Activated CD8-positive, alpha-beta memory T cell treated with anti-CD3 and anti-CD28 coated beads, Interleukin-2, amount 50 U/mL, for 48 hours (primary cell): ENCODE measurements at regions not wholly inside any gene's neighbourhood (a gene's known extent, or its start where the extent isn't known, plus 50 kb on each side); places are given as distances from the start of the nearest gene placed in this dataset.
"Not testable (repeated sequence)": the region's sequence is repeated elsewhere in the genome, so short reads cannot be mapped to it uniquely, and the experiment has no call there.

Experiments used
- DNase-seq: peaks from one replicate; pipeline ENCODE4 v3.0.0-alpha.2; 2020

DNA sequence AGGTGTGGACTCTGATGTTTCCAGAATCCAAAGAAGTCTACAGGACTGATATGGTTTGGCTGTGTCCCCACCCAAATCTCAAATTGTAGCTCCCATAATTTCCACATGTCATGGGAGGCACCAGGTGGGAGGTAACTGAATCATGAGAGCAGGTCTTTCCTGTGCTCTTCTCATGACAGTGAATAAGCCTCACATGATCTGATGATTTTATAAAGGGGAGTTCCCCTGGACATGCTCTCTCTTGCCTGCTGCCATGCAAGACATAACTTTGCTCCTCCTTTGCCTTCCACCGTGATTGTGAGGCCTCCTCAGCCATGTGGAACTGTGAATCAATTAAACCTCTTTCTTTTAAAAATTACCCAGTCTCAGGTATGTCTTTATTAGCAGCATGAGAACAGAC is 1205.3 kb downstream of the SLC16A7 start:
- not testable (repeated sequence) for DNase-seq

GRCh38 chr12:60803147-60803546 is 1207.3 kb downstream of the SLC16A7 start:
- DNase-seq, result no peak

DNA sequence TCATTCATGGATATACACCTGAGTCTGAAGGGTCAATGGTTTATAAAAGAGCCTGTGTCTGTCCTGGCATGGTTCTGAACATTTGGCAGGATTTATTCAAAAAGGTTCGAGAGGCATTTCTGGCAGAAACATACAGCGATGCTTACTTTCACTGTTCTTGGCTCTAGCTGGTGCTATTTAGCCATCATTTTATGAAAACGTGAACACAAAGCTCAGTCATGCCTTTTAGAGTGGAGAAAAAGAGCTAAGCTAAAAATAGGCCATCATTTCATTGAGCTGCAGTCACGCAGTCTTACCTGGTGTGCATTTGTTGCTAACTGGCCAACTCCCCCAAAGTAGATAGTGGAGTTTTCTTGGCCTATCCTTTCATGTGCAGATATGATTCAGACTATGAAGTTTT is 1209.5 kb downstream of the SLC16A7 start:
- no peak for DNase-seq

- no peak for DNase-seq
Observed at GRCh38 chr12:60819794-60820193, 1224.0 kb downstream of the SLC16A7 start.

GRCh38 chr12:60822580-60822979 is 1226.8 kb downstream of the SLC16A7 start:
- DNase-seq, result no peak

GRCh38 chr12:60830381-60830780 is 1234.6 kb downstream of the SLC16A7 start:
- DNase-seq, result no peak

DNA sequence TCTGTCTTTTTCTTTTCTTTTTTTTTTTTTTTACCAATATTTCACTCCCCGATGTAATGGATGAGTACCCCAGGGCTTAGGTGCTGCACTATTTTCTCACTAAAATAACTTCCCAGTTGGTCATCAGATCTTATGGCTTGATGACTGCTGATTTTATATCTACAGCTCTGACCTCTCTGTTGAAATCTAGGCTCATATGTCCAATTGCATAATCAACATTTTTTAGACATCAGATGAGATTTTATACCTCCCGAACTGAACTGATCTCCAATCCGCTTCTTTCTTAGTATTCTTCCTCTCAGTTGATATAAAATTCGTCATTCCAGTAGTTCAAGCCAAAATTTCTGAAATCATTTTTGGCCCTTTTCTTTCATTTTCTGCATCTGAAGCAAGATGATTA is 1236.5 kb downstream of the SLC16A7 start:
- no peak for DNase-seq

DNA sequence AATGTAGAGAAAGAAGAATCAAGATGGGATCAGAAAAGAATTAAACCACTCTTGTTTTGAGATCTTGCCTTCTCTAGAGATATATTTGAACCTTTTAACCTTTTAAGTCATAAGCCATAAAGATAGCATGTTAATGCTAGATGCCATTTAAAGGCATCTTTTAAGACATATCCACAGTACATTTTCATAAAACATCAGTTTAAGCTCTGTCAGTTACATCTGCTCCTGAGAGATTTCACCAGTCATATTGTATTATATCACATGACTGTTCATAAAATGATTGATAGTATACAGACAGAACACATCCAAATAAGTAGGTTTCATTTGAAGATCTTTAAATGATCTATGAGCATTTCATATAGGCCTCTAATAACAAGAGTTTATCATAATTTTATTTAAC is 1238.5 kb downstream of the SLC16A7 start:
- DNase-seq, result no peak

- no peak for DNase-seq
Observed at GRCh38 chr12:60834806-60835205, 1239.0 kb downstream of the SLC16A7 start.

GRCh38 chr12:60836651-60837050 is 1240.8 kb downstream of the SLC16A7 start:
- no peak for DNase-seq

DNA sequence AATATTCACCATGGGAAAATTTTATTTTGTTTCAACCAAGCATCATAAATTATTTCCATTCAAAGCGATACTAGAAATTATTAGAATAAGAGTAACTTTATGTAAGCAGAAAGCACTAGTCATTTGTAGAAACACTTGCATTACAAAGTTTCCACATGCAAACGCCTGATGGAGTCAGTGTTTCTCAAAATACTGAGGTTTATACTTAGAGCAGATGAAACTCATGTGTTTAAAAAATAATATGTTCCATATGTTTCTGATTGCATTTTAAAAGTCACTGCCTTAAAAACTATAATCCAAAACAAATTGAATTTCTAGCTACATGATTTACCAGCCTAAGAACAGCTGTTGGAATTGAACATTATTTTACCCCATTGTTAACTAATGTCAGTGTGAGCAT is 1246.4 kb downstream of the SLC16A7 start:
- DNase-seq, result no peak

DNA sequence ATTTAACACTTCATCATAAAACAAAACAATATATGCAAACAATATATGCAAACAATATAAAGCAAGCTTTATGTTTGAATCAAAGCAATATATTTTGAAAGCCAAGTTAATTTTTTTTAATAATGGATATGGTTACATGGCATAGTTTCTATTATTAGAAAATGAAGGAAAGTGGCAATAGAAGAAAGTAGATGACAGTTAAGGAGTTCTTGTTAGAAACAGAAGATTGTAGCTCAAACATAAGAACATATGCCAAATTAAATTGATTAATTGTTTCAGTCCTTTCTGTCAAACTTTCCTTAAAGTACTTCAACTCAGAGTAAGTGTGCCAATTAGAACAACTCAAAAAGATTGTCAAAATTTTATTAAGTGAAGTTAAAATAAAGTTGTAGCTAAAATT is 1248.3 kb downstream of the SLC16A7 start:
- DNase-seq, result no peak

DNA sequence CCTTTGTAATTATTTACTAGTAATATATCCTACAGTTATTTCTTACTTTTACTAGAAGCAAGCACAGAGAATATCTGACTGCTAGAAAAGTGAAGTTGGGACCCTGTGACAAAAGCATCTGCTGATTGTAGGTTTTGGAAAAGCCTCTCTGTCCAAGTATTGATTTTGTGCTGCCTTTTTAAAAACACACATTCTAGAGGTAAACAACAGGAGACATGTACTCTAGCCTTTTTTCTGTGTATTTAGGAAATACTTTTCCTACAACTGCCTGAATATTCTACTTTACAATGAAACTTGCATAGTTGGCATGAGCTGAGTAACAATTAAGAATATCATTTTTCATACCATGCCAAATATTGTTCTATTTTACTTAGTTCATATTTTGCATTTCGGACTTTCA is 1249.0 kb downstream of the SLC16A7 start:
- no peak for DNase-seq

DNA sequence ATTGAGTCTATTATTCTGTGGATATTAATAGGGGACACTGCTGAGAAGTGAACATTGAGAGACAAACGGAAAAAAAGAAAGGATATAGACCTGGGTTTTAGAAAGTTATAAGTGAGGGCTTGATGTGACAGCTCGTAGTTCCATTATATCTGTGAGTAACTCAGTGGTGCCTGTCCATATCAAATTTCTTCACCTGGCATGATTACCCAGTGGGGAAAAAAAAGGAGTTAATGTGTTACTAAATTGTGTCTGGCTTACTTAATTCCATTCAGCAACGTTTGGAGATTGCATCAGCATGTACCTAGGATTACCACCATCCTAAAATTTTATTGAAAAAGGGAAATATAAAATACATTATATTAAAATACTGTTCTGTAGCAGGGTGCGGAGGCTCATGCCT is 1249.9 kb downstream of the SLC16A7 start:
- no peak for DNase-seq

GRCh38 chr12:60847281-60847680 is 1251.5 kb downstream of the SLC16A7 start:
- no peak for DNase-seq

DNA sequence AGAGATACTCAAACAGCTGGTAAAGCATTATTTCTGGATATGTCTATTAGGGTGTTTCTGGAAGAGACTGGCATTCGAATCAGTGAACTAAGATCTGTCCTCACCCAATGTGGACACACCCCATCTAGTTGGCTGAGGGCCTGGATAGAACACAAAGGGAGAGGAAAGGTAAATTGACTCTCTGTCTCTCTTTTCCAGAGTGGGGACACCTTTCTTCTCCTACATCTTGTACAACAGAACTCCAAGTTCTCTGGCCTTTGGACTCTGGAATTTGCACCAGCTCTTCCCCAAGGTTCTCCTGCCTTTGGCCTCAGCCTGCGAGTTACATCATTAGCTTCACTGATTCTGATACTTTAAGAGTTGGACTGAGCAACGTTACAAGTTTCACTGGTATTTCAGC is 1253.9 kb downstream of the SLC16A7 start:
- no peak for DNase-seq

- DNase-seq, result no peak
Observed at GRCh38 chr12:60853407-60853806, 1257.6 kb downstream of the SLC16A7 start.

- no peak for DNase-seq
Observed at GRCh38 chr12:60863421-60863820, 1267.6 kb downstream of the SLC16A7 start.

DNA sequence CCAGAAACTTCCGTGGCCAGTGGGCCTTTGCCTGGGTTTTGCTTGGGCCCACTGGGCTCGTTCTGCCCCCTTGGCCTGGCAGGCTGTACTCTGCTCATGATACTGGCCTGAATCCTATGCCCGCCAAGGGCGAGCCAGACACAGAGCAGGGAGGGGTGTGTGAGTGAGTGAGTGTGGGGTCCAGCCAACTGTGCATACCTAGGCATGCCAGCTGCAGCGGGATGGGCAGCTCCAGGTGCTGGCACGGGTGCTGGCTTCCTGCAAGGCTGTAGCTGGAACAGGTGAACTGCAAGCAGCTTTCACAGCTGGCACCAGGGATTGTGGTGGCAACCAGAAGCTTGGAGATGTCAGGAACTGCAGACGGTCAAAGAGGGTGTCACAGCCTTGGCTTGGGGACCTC is 1276.4 kb downstream of the SLC16A7 start:
- no peak for DNase-seq

DNA sequence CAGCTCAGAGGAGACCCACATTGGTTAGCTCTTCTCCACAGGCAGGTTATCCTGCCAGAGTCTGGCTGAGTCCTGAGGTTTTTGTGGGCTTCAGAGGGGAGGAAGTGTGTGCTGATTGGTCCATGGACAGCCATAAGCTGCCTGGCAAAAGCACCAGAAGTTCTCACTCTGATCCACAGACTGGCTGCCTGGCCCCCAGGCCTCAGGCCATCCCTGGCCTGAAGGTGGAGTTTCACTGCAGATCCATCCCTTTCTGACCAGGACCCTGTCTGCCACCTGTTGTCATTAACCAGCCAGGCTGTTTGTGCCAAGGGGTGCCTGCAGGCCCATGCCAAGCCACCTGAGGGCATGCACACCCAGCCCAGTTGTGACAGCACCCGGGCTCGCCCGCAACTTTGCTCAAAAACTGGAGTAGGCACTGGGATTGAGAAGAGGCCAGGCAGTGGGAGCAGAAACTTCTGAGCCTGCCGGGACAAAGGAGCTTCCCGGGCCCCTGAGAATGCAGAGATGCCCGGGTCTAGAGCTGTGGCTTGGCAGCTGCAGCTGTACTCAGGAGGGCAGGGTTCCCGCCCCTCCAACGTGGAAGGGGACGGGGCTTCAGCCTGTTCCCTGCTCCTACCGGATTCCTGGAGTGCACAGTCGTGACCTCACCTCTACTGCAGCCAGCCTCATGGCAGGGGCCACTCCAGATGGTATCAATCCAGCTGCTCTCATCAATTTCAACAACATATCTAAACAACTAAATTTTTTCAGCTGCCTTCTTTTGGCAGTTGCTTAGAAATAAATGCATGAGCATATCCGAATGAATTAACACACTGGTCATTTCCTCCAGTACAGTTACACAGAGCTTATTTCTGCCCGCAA is 1277.3 kb downstream of the SLC16A7 start:
- no peak for DNase-seq

- DNase-seq, result no peak
Observed at GRCh38 chr12:60874091-60874490, 1278.3 kb downstream of the SLC16A7 start.

DNA sequence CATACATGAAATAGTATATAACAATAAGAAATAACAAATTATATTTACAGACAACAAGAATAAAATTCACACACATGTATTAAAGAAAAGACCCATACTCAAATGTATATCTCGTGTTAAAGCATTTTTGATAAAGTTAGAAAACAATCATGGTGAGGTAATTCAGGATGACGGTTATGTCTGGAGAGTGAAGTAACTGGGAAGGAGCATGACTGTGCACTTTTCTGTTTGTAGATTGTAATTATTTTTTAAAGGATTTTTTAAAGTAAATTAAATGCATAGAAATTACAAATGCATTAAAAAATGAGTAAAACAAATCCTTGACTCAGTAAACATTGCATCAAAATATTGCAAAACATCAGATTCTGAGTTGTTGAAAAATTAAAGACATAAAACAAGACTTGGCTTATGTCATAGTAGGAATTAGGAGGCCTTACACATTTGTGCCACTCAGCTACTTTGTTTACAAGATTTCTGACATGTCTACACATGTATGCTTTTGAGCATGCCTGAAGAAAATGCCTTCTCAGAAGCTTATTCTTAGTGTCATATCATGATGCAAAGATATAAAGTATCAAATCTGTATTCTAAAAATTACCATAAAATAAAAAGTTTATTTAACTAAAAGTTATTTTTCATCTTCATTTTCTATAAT is 1325.1 kb downstream of the SLC16A7 start:
- DNase-seq, result no peak

DNA sequence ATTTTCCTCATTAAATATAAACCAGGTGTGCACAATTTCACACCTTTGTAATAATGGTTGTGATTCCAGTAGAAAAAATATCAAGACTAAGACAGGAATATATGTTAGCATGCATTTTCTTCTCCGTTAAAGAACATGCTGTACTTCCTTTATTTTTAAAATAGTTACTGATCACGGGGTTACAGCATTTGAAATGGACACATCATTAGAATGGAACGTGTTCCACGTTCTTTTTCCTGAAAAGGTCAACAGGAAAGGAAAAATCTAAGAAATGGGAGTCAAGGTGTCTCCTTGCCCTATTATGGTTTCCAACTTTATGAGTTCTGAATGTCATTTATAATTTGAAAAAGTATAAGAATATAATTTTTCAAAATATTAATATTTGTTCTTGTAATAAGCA is 1325.7 kb downstream of the SLC16A7 start:
- DNase-seq, result no peak

- no peak for DNase-seq
Observed at GRCh38 chr12:60926256-60926655, 1330.4 kb downstream of the SLC16A7 start.

DNA sequence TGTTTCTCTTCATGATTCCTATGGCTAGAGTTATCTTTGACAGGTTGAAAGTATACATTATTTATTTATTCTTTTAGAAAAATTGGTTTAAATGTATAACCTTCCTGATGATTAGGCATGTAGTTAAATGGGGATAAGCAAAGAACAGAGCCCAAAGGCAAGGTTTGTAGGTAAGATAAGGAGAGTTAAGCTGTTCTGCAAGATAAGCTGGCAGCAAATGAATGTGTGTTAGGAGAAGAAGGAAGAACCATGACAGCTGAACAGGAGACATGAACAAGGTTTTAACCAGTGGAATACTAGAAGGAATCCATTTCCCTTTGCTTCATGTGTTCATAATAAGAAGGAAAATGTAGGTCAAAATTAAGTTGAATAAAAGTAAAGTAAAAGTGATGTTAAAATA is 1330.1 kb upstream of the USP15 start:
- no peak for DNase-seq
